Skin of body (tissue), 1 donor: ENCODE measurements at regions not wholly inside any gene's neighbourhood (a gene's known extent, or its start where the extent isn't known, plus 50 kb on each side); places are given as distances from the start of the nearest gene placed in this dataset.
"Not testable (repeated sequence)": the region's sequence is repeated elsewhere in the genome, so short reads cannot be mapped to it uniquely, and the experiment has no call there.

Source experiments
- DNase-seq: peaks from one replicate; lab custom pipeline; 2025; lab: John Stamatoyannopoulos, UW

DNA sequence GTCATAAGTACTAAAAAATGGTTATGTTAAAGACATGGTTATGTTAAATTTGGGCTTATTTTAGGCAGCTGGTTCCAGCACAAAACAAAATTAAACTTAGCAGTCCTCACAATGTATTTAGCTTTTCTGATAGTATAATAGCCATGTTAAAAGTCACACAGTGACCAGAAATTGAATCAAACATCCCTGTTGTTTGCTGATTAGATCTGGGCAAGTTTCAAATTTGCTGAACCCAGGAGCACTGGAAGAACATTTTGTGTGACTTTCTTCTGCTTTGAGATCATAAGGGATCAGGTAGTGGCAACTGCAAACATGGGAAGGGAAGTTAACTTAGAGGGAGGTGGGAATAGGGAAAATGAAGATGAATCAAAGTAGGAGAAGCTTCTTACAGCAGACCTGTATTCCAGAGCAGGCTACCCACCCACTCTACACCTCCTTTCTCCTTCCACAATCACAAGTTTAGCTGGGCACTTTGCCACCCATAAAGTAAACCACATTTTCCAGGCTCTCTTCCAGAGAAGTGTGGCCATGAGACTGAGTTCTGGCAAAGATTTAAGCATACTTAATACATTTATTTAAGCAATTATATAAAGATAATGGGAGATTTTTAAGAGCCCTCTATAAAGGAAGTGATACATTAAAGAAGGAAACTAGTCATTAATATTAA is 616.1 kb upstream of the LRATD1 start:
- DNase-seq: no peak

DNA sequence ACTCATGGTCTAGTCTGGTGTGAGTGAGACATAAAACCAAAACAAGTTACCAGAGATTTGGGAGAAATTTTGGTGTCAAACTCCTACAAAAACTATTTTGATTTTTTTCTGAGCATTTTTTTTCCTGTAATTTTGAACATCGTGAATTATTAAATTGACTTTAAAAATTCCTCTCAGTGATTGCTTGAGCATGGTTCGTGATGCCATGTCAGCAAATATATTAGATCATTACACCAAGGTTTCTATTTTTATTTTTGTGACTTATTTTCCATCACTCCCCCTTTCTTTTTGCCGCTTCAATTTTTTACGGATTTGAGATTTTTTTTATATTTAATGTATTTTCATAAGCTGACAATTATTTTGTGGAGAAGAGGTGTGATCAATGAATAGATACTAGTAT is 613.9 kb upstream of the LRATD1 start:
- no peak for DNase-seq

DNA sequence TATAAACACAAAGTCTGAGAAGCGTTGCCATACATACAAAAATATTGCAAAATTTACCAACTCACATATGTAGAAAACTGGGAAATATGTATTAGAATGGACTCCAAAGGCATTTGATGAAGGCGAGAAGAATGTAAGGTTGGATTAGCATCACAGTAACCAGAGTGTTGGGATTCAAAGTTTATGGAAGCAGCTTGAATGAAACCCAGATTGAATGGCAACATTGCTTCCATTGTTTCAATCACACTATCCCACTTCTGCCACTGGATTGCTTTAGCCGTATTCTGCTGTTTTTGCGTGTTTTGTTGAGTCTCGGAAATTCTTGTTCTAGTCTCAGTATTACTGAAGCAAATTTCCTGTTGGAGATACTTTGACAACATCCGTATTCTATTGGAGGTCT is 609.0 kb upstream of the LRATD1 start:
- DNase-seq: no peak

DNA sequence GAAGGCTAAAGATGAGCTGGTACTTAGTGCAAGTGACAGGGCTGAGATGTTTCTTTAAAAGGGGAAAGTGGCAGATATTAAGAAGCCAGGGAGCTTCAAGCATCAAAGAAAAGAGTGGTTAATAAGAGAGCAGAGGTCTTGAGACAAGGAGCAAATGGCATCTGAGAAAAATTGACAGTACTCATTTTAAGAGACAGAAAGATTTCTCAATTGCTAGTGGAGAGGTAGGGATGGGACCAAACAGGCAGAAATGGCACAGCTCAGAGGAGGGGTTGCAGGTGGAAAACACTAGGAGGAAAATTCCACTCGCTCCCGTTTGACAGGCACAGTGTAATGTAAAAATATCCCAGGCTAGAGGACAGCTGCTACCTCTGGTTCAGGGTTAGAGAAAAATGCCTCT is 593.4 kb upstream of the LRATD1 start:
- no peak for DNase-seq

DNA sequence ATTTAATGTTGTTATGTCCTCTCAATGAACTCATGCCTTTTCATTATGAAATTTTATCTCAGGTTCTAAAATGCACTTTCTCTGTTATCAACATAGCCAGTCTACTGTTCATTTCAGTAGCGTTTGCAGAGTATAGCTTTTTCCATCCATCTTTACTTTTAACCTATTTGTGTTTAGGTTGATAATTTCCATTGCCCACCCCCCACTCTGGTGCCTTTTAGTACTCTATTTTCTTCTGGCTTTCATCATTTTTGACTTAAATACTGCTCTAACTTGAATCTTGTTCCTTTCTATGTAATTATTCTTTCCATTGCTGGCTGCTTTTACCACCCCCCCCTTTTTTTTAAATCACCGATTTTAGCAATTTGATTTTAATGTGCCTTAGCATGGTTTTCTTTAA is 585.0 kb upstream of the LRATD1 start:
- no peak for DNase-seq

DNA sequence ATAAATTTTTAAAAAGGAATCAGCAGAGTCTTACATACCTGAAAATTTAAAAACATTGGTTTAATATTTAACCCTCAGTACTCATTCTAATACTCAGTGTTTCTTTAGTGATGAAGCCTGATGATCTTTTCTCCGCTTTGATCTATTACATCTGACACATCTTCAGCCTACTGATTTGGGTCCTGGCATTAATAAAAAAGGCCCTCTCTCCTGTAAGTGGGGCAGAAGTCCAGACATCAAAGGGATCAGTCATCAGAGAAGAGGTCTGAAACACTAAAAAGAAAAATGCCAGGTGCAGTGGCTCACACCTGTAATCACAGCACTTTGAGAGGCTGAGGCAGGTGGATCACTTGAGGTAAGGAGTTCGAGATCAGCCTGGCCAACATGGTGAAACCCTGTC is 581.1 kb upstream of the LRATD1 start:
- DNase-seq: no peak

DNA sequence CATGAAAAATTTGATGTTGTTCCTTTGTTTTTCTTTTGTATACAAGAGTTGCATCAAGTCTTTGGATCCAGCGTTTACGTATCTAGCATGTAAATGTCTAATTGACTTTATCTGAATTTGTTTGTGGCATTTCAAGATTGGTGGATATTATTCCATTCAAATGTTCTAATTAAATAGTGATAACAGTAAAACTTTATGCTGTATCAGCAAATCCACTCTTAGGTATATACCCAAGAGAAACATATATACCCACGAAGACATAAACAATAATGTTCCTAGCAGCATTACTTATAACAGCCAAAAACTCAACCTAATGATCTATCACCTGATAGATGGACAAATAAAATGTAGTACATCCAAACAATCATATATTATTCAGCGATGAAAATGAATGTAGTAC is 579.4 kb upstream of the LRATD1 start:
- DNase-seq: no peak

DNA sequence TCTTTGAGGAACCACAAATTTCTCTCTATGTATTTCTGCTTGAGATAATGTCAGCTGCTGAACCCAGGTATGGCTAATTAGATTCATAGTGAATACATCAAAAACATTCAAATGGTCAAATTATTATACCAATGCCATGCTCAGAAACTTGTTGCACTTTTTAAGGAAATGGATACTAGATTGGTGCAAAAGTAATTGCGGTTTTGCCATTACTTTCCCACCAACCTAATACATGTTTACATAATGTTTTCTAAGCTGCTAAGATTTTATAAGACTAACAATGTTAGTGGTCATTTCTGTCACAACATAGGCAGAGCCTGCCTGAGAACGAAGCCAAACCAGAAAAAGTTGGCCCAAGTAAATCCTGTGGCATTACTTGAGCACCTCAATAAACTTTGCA is 568.2 kb upstream of the LRATD1 start:
- no peak for DNase-seq

DNA sequence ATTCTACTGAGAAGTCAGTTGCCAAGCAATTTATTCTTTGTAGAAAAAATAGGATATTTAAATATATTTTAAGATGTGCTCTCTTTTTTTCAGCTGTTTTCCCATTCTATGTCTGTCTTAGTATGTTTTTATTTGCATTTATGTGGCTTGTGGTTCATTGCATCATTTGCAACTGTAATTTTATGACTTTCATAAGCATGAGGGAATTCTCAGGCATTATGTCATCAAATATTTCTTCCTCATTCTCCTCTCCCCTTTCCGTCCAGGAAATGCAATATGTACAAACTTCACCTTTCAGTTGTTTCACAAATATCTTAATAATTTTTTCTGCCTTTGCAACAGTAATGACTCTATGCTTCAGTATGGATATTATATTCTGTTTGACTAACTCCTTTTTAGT is 560.2 kb upstream of the LRATD1 start:
- no peak for DNase-seq

DNA sequence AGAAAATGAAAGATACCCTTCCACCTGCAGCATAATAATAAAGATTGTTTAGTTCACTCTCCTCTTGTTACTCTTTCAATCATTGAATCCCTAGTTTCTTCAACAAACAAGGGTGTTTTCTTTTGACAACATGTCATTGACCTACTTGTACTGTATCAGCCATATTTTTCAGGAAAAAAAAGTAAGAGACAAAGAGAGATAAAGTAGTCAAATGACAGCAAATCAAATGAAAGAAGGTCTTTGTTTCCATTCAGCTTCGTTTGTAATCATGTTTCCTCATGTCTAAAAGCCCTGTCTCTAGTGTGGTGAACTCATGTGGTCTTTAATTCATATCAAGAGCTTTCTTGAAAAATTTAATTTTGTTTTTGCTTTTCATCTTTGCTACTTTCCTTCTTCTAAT is 557.8 kb upstream of the LRATD1 start:
- DNase-seq: no peak

DNA sequence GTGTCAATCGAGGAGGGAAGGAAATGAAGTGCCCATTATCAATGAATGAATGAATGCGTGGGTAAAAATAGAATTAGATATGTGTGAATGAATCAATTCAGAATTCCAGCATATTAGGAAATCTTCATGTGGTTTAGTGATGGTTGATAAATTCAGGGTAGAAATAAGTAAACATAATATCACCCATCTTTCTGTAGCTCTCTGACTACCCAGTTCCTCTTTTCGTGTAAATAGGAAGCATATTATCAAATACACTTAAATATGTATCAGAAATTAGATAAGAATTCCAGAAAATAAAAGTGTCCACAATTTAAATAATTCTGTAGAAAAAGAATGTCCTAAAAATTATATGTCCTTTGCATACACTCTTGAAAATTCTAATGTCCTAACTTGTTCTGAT is 552.9 kb upstream of the LRATD1 start:
- no peak for DNase-seq

DNA sequence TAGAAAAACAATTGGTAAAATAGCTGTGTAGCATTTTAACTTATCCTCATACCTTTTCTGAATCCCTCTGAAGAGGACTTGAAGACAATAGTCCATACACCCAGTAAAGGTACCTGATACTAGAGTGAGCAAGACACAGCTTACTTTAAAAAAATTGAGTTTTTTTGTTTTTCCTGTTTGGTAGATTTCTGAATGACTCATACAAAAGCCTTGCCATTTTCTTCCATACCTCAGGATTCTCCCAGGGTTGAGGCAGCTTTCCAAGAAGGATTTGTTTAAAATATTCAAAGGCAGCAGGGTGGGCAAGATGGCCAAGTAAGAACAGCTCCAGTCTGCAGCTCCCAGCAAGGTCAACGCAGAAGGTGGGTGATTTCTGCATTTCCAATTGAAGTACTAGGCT is 551.0 kb upstream of the LRATD1 start:
- DNase-seq: no peak

DNA sequence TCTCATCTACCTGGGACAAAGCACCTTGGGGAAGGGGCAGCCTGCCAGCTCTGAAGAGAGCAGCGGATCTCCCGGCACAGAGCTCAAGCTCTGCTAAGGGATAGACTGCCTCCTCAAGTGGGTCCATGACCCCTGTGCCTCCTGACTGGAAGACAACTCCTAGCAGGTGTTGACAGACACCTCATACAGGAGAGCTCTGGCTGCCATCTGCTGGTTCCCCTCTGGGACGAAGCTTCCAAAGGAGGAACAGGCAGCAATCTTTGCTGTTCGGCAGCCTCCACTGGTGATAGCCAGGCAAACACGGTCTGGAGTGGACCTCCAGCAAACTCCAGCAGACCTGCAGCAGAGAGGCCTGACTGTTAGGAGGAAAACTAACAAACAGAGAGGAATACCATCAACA is 549.9 kb upstream of the LRATD1 start:
- DNase-seq: no peak

DNA sequence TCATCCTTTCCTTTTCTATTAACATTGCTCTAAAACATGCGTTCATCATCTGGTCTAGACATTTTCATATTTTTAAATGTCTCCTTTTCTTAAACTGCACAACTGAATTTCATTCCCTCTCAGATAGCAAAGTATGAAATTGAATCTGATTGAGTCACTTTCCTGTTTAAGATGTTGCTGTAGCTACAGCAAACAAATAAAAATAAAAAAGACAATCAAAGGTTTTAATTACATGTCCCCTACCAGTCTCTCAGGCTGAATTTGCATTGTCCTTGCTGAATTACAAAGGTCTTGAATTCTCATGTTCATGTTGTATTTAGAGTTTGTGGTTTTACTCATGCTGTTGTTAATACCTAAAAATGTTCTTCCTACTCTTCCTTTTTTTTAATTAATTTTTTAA is 537.9 kb upstream of the LRATD1 start:
- DNase-seq: no peak

DNA sequence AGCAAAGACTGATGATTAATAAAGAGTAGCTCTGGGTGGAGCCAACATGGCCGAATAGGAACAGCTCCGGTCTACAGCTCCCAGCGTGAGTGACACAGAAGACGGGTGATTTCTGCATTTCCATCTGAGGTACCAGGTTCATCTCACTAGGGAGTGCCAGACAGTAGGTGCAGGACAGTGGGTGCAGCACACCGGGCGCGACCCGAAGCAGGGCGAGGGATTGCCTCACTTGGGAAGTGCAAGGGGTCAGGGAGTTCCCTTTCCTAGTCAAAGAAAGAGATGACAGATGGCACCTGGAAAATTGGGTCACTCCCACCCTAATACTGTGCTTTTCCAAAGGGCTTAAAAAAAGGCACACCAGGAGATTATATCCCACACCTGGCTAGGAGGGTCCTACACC is 533.4 kb upstream of the LRATD1 start:
- not testable (repeated sequence) for DNase-seq

DNA sequence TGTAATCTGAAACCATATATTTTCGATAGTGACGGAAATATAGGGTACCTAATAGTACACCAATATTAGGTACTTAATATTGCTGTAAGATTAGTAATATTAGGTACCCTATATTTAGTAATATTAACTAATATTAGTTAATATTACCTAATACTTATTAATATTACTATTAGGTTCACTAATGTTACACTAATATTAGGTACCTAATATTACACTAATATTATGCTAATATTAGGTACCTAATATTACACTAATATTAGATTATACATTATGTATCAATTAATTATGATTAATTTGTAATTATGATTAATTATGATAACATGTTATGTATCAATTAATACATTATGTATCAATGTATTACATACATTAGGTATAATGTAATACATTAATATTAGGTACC is 518.2 kb upstream of the LRATD1 start:
- no peak for DNase-seq

DNA sequence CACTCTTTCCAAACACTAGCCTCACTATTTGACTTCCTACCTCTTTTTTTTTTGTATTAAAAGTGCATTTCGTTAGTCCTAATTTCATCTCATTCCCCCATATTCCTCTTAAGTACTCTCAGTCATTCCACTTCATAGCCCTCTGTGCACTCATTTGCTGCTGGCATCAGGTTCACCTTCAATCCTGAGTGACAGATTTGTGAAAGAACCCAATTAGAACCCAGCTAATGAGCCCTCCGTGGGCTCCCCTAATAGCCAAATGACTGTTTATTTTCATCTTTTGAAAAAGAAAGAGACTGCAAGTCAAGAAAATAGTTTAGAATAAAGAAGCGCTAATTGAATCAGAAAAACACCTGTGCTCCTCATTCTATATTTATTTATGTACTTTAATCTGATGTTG is 512.1 kb upstream of the LRATD1 start:
- DNase-seq: no peak

DNA sequence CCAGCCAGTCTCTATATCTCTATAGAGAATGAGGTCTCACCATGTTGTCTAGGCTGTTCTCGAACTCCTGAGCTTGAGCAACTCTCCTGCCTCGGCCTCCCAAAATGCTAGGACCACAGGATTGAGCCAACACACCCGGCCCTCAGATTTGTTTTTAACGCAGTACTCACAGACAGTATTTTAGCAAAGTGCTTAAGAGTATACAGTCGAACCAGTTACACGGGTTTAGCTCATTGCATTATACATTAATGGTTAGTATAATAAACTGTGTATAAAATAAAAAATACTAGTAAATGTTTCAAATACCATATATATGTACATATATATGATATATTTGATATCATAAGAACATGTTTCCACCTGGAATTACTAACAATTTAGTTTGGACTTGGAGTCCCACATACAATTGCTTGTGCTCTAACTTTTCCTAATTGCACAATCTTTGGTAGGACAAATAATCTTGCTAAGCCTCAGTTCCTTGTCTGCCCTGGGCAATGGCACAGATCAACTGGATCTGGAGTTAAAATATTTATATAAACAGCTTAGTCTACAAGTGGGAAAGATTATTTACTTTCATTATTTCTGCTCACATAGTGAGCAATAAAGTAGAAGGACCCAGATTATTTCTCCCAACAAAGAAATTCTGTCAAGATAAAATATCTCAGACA is 508.9 kb upstream of the LRATD1 start:
- no peak for DNase-seq

DNA sequence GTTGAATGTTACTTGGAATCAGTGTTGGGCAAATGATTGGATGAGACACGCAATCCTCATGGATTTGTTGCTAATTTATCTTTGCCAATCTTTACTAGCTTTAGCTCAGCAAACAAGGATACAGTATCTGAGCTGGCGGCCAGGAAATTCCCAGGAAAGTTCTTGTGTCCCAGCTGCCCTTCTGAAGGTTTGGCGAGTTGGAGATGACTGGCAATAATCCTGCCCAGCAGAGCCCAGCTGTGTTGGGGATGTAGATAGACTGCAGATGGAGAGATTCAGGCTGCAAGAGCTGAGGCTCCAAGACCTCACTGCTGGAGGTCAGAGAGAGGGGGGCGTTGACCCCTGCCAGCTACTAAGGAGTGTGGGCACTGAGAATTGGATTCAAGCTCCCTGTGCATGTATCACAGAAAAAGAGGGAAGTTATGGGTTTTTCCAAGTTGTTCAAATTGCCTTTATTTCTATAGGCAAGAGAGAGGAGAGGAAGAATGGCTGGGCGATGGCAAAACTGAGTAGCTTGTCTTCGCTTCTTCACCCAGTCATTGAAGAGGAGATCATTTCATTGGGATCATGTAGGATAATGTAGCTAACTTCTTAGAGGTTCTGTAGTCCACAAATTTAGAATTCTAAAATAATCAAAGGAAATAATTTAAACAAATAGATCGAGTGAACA is 506.8 kb upstream of the LRATD1 start:
- no peak for DNase-seq

DNA sequence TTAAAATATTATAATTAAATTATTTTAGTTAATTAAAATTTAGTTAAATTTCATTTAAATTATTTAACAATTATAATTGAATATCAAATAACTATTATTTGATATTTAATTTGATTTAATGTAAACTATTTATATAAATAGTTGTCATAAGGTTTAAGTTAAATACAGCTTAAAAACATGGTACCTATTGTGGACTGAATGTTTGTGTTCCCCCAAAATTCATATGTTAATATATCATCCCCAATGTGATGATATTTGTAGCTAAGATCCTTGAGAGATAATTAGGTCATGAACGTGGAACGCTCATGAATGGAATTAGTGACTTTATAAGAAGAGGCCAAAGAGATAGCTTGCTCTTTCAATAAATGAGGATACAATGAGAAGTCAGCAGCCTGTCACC is 505.7 kb upstream of the LRATD1 start:
- no peak for DNase-seq

DNA sequence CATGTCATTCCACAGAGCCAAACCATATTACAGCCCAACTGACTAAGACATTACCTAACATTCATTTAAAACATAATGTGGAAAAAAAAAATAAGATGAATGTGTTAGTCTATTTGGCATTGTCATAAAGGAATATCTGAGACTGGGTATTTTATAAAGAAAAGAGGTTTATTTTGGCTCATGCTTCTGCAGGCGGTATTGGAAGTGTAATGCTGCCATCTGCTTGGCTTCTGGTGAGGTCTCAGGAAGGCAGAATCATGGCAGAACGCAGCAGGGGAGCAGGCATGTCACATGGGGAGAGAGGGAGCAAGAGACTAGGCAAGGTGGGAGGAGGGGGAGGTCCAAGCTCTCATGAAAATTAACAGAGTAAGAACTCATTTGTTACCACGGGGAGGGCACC is 504.8 kb upstream of the LRATD1 start:
- DNase-seq: no peak

DNA sequence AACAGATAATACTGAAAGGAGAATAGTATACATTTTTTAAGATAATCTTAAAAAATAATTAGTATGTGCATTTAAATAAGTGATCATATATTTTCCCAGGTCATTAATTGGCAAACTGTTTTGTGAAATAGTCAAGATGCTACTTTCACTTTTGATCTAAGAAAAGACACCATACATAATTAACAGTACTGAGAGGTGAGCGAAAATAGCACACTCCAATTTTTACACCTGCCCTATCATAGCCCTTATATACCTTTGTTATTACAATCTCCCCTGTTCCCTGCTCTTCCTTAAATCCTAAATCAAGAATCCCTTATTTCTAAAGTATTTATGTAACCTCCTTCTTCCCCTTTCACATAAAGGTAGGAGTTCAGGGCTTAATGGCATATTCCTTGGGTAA is 500.1 kb upstream of the LRATD1 start:
- DNase-seq: no peak

DNA sequence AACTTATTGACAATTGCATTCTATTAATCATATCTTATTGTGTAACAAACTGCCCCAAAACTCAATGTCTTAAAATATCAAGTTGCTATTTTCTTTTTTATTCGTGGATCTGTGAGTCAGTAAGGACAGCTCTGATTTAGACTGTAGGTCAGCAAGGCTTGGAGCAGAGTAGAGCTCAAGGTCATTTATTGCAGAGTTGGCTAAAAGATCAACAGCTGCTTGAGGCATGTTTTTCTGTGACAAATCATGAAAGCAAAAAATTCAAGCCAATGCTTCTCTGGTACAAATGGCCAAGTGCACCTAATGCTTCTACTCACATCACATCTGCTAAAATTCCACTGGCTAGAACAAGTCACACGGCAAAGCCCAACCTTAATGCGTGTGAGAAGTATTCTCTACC is 497.7 kb upstream of the LRATD1 start:
- DNase-seq: no peak
